Endothelial cell of umbilical vein (primary cell): ENCODE measurements at regions not wholly inside any gene's neighbourhood (a gene's known extent, or its start where the extent isn't known, plus 50 kb on each side); places are given as distances from the start of the nearest gene placed in this dataset.

Experiments used
- BruUV-seq: library from RNA; stranded (reverse); fragments of 400-500 nt; replicated peaks from 2 replicates; lab custom pipeline; 2021; lab: Mats Ljungman, UMichigan
- CTCF ChIA-PET: fragments of 300-600, 350-600 bp; sonication (Branson Sonifier 250); formaldehyde crosslinking; loops from one replicate; lab custom pipeline; 2021; ENCODE audit warnings: antibody characterized with exemption, inconsistent platforms; lab: Charles Lee
- POLR2A ChIA-PET: fragments of 300-600, 350-600 bp; sonication (Branson Sonifier 250); formaldehyde crosslinking; loops from one replicate; lab custom pipeline; 2021; ENCODE audit warnings: antibody characterized with exemption, inconsistent platforms; lab: Charles Lee
- DNase-seq: peaks from one replicate; pipeline ENCODE4 v3.0.0-alpha.2; 2011; ENCODE audit warnings: low read depth, low spot score
- FAIRE-seq: peaks from 2 replicates; lab custom pipeline; 2011; peaks lifted over from hg19 to GRCh38; lab: Jason Lieb, UNC
- H2AFZ ChIP-seq: 2 replicates; pipeline ENCODE4 v1.6.0; 2012; ENCODE audit warnings: low read depth, low read length, control low read depth, inconsistent platforms
- H3K27ac ChIP-seq: 2 replicates; pipeline ENCODE4 v1.5.1; 2011; ENCODE audit warnings: low read depth, mild to moderate bottlenecking, control low read depth, low read length, moderate library complexity; ENCODE audit not compliant: insufficient read depth
- H3K27me3 ChIP-seq, 2 experiments: 2 replicates each; pipeline versions ENCODE4 v1.6.0 to v1.6.1; 2011; ENCODE audit warnings: low read length in 2 of 2, mixed read lengths in 1 of 2; ENCODE audit not compliant: control insufficient read depth in 2 of 2, insufficient read depth in 2 of 2
- H3K36me3 ChIP-seq, 2 experiments: 2 replicates in 1 of 2; 3 replicates in 1 of 2; pipeline ENCODE4 v1.5.1; 2011; ENCODE audit warnings: low read length in 2 of 2, mild to moderate bottlenecking in 1 of 2, moderate library complexity in 1 of 2; ENCODE audit not compliant: control insufficient read depth in 2 of 2, insufficient read depth in 2 of 2; ENCODE audit errors: extremely low read depth in 1 of 2
- H3K4me1 ChIP-seq: 3 replicates; pipeline ENCODE4 v1.5.1; 2011; ENCODE audit warnings: mild to moderate bottlenecking, low read length; ENCODE audit not compliant: control insufficient read depth, insufficient read depth; ENCODE audit errors: extremely low read depth
- H3K4me2 ChIP-seq: 2 replicates; pipeline ENCODE4 v1.6.1; 2011; ENCODE audit warnings: low read length, control low read depth, mixed read lengths; ENCODE audit not compliant: insufficient read depth
- H3K4me3 ChIP-seq, 3 experiments: fragments of 200-600 bp in 1 of 3; sonication (generic), shearing (Covaris generic) in 1 of 3; replicated peaks in 1 of 3; 2 replicates each; pipeline ENCODE4 v1.5.1; 2011 to 2016; ENCODE audit warnings: control low read depth in 3 of 3, low read length in 3 of 3, mild to moderate bottlenecking in 2 of 3, inconsistent platforms in 1 of 3, low read depth in 1 of 3, moderate library complexity in 1 of 3; ENCODE audit not compliant: insufficient read depth in 1 of 3
- H3K79me2 ChIP-seq: 2 replicates; pipeline ENCODE4 v1.6.0; 2012; ENCODE audit warnings: low read length, inconsistent platforms; ENCODE audit not compliant: control insufficient read depth, insufficient read depth
- H3K9ac ChIP-seq: replicated peaks from 2 replicates; pipeline ENCODE3; 2011; ENCODE audit warnings: low read length, control low read depth; ENCODE audit not compliant: insufficient read depth; ENCODE audit errors: extremely low read depth
- H3K9me1 ChIP-seq: replicated peaks from 3 replicates; pipeline ENCODE4 v1.6.0; 2011; ENCODE audit warnings: mild to moderate bottlenecking, low read length; ENCODE audit not compliant: control insufficient read depth, insufficient read depth; ENCODE audit errors: extremely low read depth
- H3K9me3 ChIP-seq: replicated peaks from 2 replicates; pipeline ENCODE4 v1.5.1; 2012; ENCODE audit warnings: low read length, inconsistent platforms; ENCODE audit not compliant: control insufficient read depth, insufficient read depth
- H4K20me1 ChIP-seq: replicated peaks from 2 replicates; pipeline ENCODE3; 2011; ENCODE audit warnings: mild to moderate bottlenecking, low read length; ENCODE audit not compliant: control insufficient read depth, insufficient read depth; ENCODE audit errors: extremely low read depth
- CTCF ChIP-seq, 2 donors: IDR thresholded peaks; 1 replicate in 1 of 2; 2 replicates in 1 of 2; pipeline ENCODE4 v1.5.1; 2011; ENCODE audit warnings: low read length in 2 of 2, mild to moderate bottlenecking in 2 of 2, moderate library complexity in 2 of 2, control low read depth in 1 of 2, inconsistent platforms in 1 of 2, low read depth in 1 of 2; ENCODE audit not compliant: insufficient read depth in 1 of 2; ENCODE audit errors: extremely low read depth in 1 of 2
- EZH2 ChIP-seq: IDR thresholded peaks from 2 replicates; pipeline ENCODE4 v1.6.1; 2012; ENCODE audit warnings: borderline replicate concordance, low read depth, mild to moderate bottlenecking, moderate library complexity, low read length, inconsistent platforms; ENCODE audit not compliant: severe bottlenecking
- FOS ChIP-seq: IDR thresholded peaks from 2 replicates; pipeline ENCODE4 v1.6.1; 2011; ENCODE audit warnings: mild to moderate bottlenecking, low read length, moderate library complexity, borderline replicate concordance; ENCODE audit not compliant: insufficient read depth
- GATA2 ChIP-seq: IDR thresholded peaks from 2 replicates; pipeline ENCODE4 v1.7.0; 2011; ENCODE audit warnings: low read depth, mild to moderate bottlenecking, moderate library complexity, mixed read lengths, low read length; ENCODE audit not compliant: insufficient read length, insufficient read depth
- JUN ChIP-seq: IDR thresholded peaks from 2 replicates; pipeline ENCODE4 v1.6.1; 2011; ENCODE audit warnings: borderline replicate concordance, low read depth; ENCODE audit not compliant: insufficient read length, insufficient read depth
- MAX ChIP-seq: IDR thresholded peaks from 2 replicates; pipeline ENCODE4 v1.6.1; 2011; ENCODE audit not compliant: insufficient read depth, insufficient read length
- MYC ChIP-seq: IDR thresholded peaks from one replicate; pipeline ENCODE4 v1.6.1; 2011; ENCODE audit warnings: mild to moderate bottlenecking, low read depth, low read length
- POLR2A ChIP-seq: IDR thresholded peaks from 2 replicates; pipeline ENCODE4 v1.6.1; 2012; ENCODE audit warnings: low read depth, mild to moderate bottlenecking, control low read depth, low read length
- POLR2AphosphoS5 ChIP-seq: IDR thresholded peaks from 2 replicates; pipeline ENCODE4 v1.6.1; 2012; ENCODE audit warnings: low read depth, mild to moderate bottlenecking, control low read depth, low read length, moderate library complexity; ENCODE audit not compliant: insufficient read depth
- dilution Hi-C: fragments of 300-500 bp; cut with MboI; formaldehyde crosslinking; loops from one replicate; pipeline ENCODE4 v1.15.0; 2019; ENCODE audit warnings: low sequenced_read_pairs; ENCODE audit not compliant: extremely low pct_ligation_motif_present
- intact Hi-C: fragments of 100-400 bp; cut with micrococcal nuclease; formaldehyde crosslinking; loops from one replicate; pipeline ENCODE4 v1.10.0; 2022

- peak; percentile 65 for DNase-seq
- H3K27me3 ChIP-seq: no peaks in the 10 kb centered on the region
- H2AFZ ChIP-seq: no peak overlapping the region
- no peak overlapping the region for H3K27ac ChIP-seq
- no TSS peak for BruUV-seq
- H3K79me2 ChIP-seq: no peaks in the 10 kb centered on the region
- ChIA-PET POLR2A (no interaction called here), CTCF (no interaction called here)
- H3K4me1 ChIP-seq: no peaks in the 10 kb centered on the region
- H3K9me1 ChIP-seq: no peaks in the 10 kb centered on the region
- intact Hi-C loops: no loop called here
- no peak overlapping the region for H3K4me3 ChIP-seq
- no peak overlapping the region for H3K4me2 ChIP-seq
- no peaks in the 10 kb centered on the region for H3K9me3 ChIP-seq
- H3K36me3 ChIP-seq: no peaks in the 10 kb centered on the region
- no peak for FAIRE-seq
- no peak overlapping the region for H3K9ac ChIP-seq
- no peak for TF ChIP-seq CTCF (IDR thresholded peaks at IDR 0.05; ENCODE audit: extremely low read depth in 1 of 2, insufficient read depth in 1 of 2, low read depth in 1 of 2, low read length in 2 of 2)
- H4K20me1 ChIP-seq: no peaks in the 10 kb centered on the region
- dilution Hi-C loops: no loop called here
Observed at GRCh38 chr13:33524086-33524485, 238.5 kb upstream of the STARD13 start.

- Histone ChIP-seq H2AFZ (no peak overlapping the region), H3K4me2 (no peak overlapping the region), H3K9ac (no peak overlapping the region), H3K36me3 (no peaks in the 10 kb centered on the region), H3K27me3 (no peaks in the 10 kb centered on the region), H4K20me1 (no peaks in the 10 kb centered on the region), H3K9me3 (no peaks in the 10 kb centered on the region), H3K27ac (no peak overlapping the region), H3K9me1 (no peaks in the 10 kb centered on the region), H3K4me3 (no peak overlapping the region), H3K4me1 (no peaks in the 10 kb centered on the region), H3K79me2 (no peaks in the 10 kb centered on the region)
- no TSS peak for BruUV-seq
- ChIA-PET CTCF (interaction anchor here (0.5 to 2.2 kb wide), 4 partner anchors 11 to 30 kb away, joined by 3 to 13 read pairs (median 4); no protein-coding TSS in a partner anchor), POLR2A (no interaction called here)
- dilution Hi-C loops: no loop called here
- no peak for TF ChIP-seq MYC
- TF ChIP-seq JUN: no peak
- TF ChIP-seq POLR2AphosphoS5: no peak
- TF ChIP-seq POLR2A: no peak
- TF ChIP-seq EZH2: no peak
- TF ChIP-seq FOS: no peak
- TF ChIP-seq MAX: no peak
- no peak for TF ChIP-seq CTCF (IDR thresholded peaks at IDR 0.05; ENCODE audit: extremely low read depth in 1 of 2, insufficient read depth in 1 of 2, low read depth in 1 of 2, low read length in 2 of 2)
- no peak for TF ChIP-seq GATA2
- FAIRE-seq (no peak), DNase-seq (peak; percentile 41)
- intact Hi-C loops: no loop called here
Observed at GRCh38 chr13:33525763-33526162, 240.2 kb upstream of the STARD13 start.
